Stimulated activated CD4-positive, alpha-beta T cell treated with anti-CD3 and anti-CD28 coated beads, Interleukin-1b, Interleukin-23, amount 100 ng/mL, for 1 hour (primary cell): ENCODE measurements at regions not wholly inside any gene's neighbourhood (a gene's known extent, or its start where the extent isn't known, plus 50 kb on each side); places are given as distances from the start of the nearest gene placed in this dataset.

Source experiments
- DNase-seq, 2 donors: peaks; one replicate each; pipeline ENCODE4 v3.0.0-alpha.2; 2020; ENCODE audit warnings: low read depth in 2 of 2

- DNase-seq: no peak
Observed at GRCh38 chr2:217118559-217119284, 258.9 kb upstream of the TNP1 start.

- no peak for DNase-seq
Observed at GRCh38 chr2:217117523-217117922, 257.7 kb upstream of the TNP1 start.

GRCh38 chr2:217116610-217117009, 256.7 kb upstream of the TNP1 start:
- no peak for DNase-seq

- DNase-seq: no peak
Observed at GRCh38 chr2:217114117-217114516, 254.3 kb upstream of the TNP1 start.

- DNase-seq: no peak
Observed at GRCh38 chr2:217113491-217113890, 253.6 kb upstream of the TNP1 start.

GRCh38 chr2:217110550-217110949, 250.7 kb upstream of the TNP1 start:
- no peak for DNase-seq

GRCh38 chr2:217108575-217109027, 248.7 kb upstream of the TNP1 start:
- DNase-seq: no peak

- DNase-seq: no peak
Observed at GRCh38 chr2:217108086-217108485, 248.2 kb upstream of the TNP1 start.

- no peak for DNase-seq
Observed at GRCh38 chr2:217107480-217107879, 247.6 kb upstream of the TNP1 start.

- DNase-seq: no peak
Observed at GRCh38 chr2:217106650-217107014, 246.8 kb upstream of the TNP1 start.

GRCh38 chr2:217105733-217106649, 246.1 kb upstream of the TNP1 start:
- DNase-seq: no peak

- no peak for DNase-seq
Observed at GRCh38 chr2:217103752-217104545, 244.1 kb upstream of the TNP1 start.

- DNase-seq: no peak
Observed at GRCh38 chr2:217102956-217103355, 243.1 kb upstream of the TNP1 start.

GRCh38 chr2:217101972-217102371, 242.1 kb upstream of the TNP1 start:
- DNase-seq: no peak

- DNase-seq: no peak
Observed at GRCh38 chr2:217099561-217099960, 239.7 kb upstream of the TNP1 start.

- DNase-seq: no peak
Observed at GRCh38 chr2:217098435-217098834, 238.6 kb upstream of the TNP1 start.

GRCh38 chr2:217097346-217097745, 237.5 kb upstream of the TNP1 start:
- no peak for DNase-seq

- no peak for DNase-seq
Observed at GRCh38 chr2:217096474-217097225, 236.8 kb upstream of the TNP1 start.

- DNase-seq: no peak
Observed at GRCh38 chr2:217095511-217096205, 235.8 kb upstream of the TNP1 start.

GRCh38 chr2:217092710-217093379, 233.0 kb upstream of the TNP1 start:
- DNase-seq: no peak
